H9 (cell line): ENCODE measurements at regions not wholly inside any gene's neighbourhood (a gene's known extent, or its start where the extent isn't known, plus 50 kb on each side); places are given as distances from the start of the nearest gene placed in this dataset.

Source experiments
- DNase-seq: peaks from one replicate; pipeline ENCODE4 v3.0.0-alpha.2; 2017
- H2AFZ ChIP-seq: one replicate; pipeline ENCODE4 v1.6.1; 2013; ENCODE audit warnings: mild to moderate bottlenecking, low read length, control low read depth, moderate library complexity
- H2AK5ac ChIP-seq: 2 replicates; pipeline ENCODE4 v1.6.1; 2013; ENCODE audit warnings: low read length, control low read depth, mixed read lengths; ENCODE audit not compliant: insufficient read length
- H2BK120ac ChIP-seq: one replicate; pipeline ENCODE4 v1.6.1; 2013; ENCODE audit warnings: low read depth, mild to moderate bottlenecking, low read length, control low read depth, inconsistent platforms; ENCODE audit not compliant: poor library complexity, severe bottlenecking
- H2BK12ac ChIP-seq: 2 replicates; pipeline ENCODE4 v1.6.1; 2013; ENCODE audit warnings: low read length, control low read depth, mixed read lengths, low read depth; ENCODE audit not compliant: insufficient read length
- H2BK15ac ChIP-seq: 2 replicates; pipeline ENCODE4 v1.6.1; 2013; ENCODE audit warnings: low read depth, low read length, control low read depth
- H2BK20ac ChIP-seq: one replicate; pipeline ENCODE4 v1.6.1; 2013; ENCODE audit warnings: low read depth, mild to moderate bottlenecking, low read length, control low read depth, inconsistent platforms; ENCODE audit not compliant: poor library complexity, severe bottlenecking
- H2BK5ac ChIP-seq: 2 replicates; pipeline ENCODE4 v1.6.1; 2013; ENCODE audit warnings: low read length, control low read depth, mixed read lengths; ENCODE audit not compliant: insufficient read length
- H3K14ac ChIP-seq: 2 replicates; pipeline ENCODE4 v1.6.1; 2013; ENCODE audit warnings: low read length, control low read depth; ENCODE audit not compliant: insufficient read depth
- H3K18ac ChIP-seq: 2 replicates; pipeline ENCODE4 v1.6.1; 2013; ENCODE audit warnings: low read depth, mild to moderate bottlenecking, mixed read lengths, low read length, control low read depth; ENCODE audit not compliant: insufficient read length
- H3K23ac ChIP-seq: 2 replicates; pipeline ENCODE4 v1.6.1; 2013; ENCODE audit warnings: low read length, control low read depth, mixed read lengths, low read depth; ENCODE audit not compliant: insufficient read length
- H3K23me2 ChIP-seq: 2 replicates; pipeline ENCODE4 v1.6.1; 2013; ENCODE audit warnings: low read depth, mild to moderate bottlenecking, mixed read lengths, low read length, control low read depth; ENCODE audit not compliant: insufficient read length, poor library complexity, severe bottlenecking
- H3K27ac ChIP-seq: 2 replicates; pipeline ENCODE4 v1.5.1; 2013; ENCODE audit warnings: low read length, control low read depth, mixed read lengths, low read depth; ENCODE audit not compliant: insufficient read length
- H3K27me3 ChIP-seq: 2 replicates; pipeline ENCODE4 v1.6.1; 2013; ENCODE audit warnings: low read length, control low read depth, inconsistent platforms; ENCODE audit not compliant: insufficient read depth
- H3K4ac ChIP-seq: 2 replicates; pipeline ENCODE4 v1.6.1; 2013; ENCODE audit warnings: low read depth, mild to moderate bottlenecking, control low read depth, inconsistent platforms, low read length, moderate library complexity
- H3K4me1 ChIP-seq: 2 replicates; pipeline ENCODE4 v1.6.1; 2013; ENCODE audit warnings: low read length, control low read depth, inconsistent platforms; ENCODE audit not compliant: insufficient read depth
- H3K4me2 ChIP-seq: 2 replicates; pipeline ENCODE4 v1.6.1; 2013; ENCODE audit warnings: low read length, control low read depth, mixed read lengths; ENCODE audit not compliant: insufficient read length, insufficient read depth
- H3K56ac ChIP-seq: 2 replicates; pipeline ENCODE4 v1.6.1; 2013; ENCODE audit warnings: low read depth, mild to moderate bottlenecking, mixed read lengths, low read length, control low read depth; ENCODE audit not compliant: insufficient read length
- H3K79me1 ChIP-seq: 2 replicates; pipeline ENCODE4 v1.6.1; 2013; ENCODE audit warnings: low read depth, mild to moderate bottlenecking, moderate library complexity, low read length, control low read depth, inconsistent platforms; ENCODE audit not compliant: insufficient read depth, poor library complexity, severe bottlenecking
- H3K79me2 ChIP-seq: 2 replicates; pipeline ENCODE4 v1.6.1; 2013; ENCODE audit warnings: low read length, control low read depth, inconsistent platforms; ENCODE audit not compliant: insufficient read depth
- H3K9ac ChIP-seq: 2 replicates; pipeline ENCODE4 v1.6.1; 2013; ENCODE audit warnings: low read length, control low read depth, mixed read lengths; ENCODE audit not compliant: insufficient read length; ENCODE audit errors: extremely low read depth
- H3K9me3 ChIP-seq: one replicate; pipeline ENCODE4 v1.6.1; 2013; ENCODE audit warnings: low read depth, low read length, inconsistent platforms; ENCODE audit not compliant: control insufficient read depth
- H3T11ph ChIP-seq: one replicate; pipeline ENCODE4 v1.6.1; 2013; ENCODE audit warnings: mild to moderate bottlenecking, low read length, control low read depth, inconsistent platforms
- H4K20me1 ChIP-seq: one replicate; pipeline ENCODE4 v1.6.1; 2013; ENCODE audit not compliant: control insufficient read depth, insufficient read length, insufficient read depth
- H4K5ac ChIP-seq: 2 replicates; pipeline ENCODE4 v1.6.1; 2013; ENCODE audit warnings: low read depth, mild to moderate bottlenecking, mixed read lengths, low read length, control low read depth; ENCODE audit not compliant: insufficient read length
- H4K8ac ChIP-seq: replicated peaks from 2 replicates; pipeline ENCODE4 v1.6.1; 2013; ENCODE audit warnings: low read length, control low read depth, mixed read lengths, low read depth; ENCODE audit not compliant: insufficient read length
- H4K91ac ChIP-seq: 2 replicates; pipeline ENCODE4 v1.6.1; 2013; ENCODE audit warnings: low read depth, mild to moderate bottlenecking, moderate library complexity, mixed read lengths, low read length, control low read depth; ENCODE audit not compliant: insufficient read length
- H3K27ac Mint-ChIP-seq, 3 experiments: 2 replicates in 2 of 3; 3 replicates in 1 of 3; pipeline ENCODE4 v1.8.0; 2020 to 2021; ENCODE audit warnings: mixed read lengths in 3 of 3, mild to moderate bottlenecking in 1 of 3, moderate library complexity in 1 of 3
- H3K27me3 Mint-ChIP-seq: 2 replicates; pipeline ENCODE4 v1.8.0; 2021; ENCODE audit warnings: low read depth, mild to moderate bottlenecking, moderate library complexity, mixed read lengths
- H3K36me3 Mint-ChIP-seq, 3 experiments: 2 replicates in 2 of 3; 3 replicates in 1 of 3; pipeline ENCODE4 v1.8.0; 2020 to 2021; ENCODE audit warnings: low read depth in 3 of 3, mixed read lengths in 3 of 3; ENCODE audit not compliant: insufficient read depth in 1 of 3
- H3K4me1 Mint-ChIP-seq, 2 experiments: 2 replicates each; pipeline ENCODE4 v1.8.0; 2020; ENCODE audit warnings: mixed read lengths in 2 of 2
- H3K4me3 Mint-ChIP-seq, 2 experiments: 2 replicates in 1 of 2; 3 replicates in 1 of 2; pipeline ENCODE4 v1.8.0; 2020 to 2021; ENCODE audit warnings: mild to moderate bottlenecking in 2 of 2, mixed read lengths in 2 of 2, moderate library complexity in 1 of 2
- H3K9me3 Mint-ChIP-seq, 2 experiments: 2 replicates in 1 of 2; 3 replicates in 1 of 2; pipeline ENCODE4 v1.8.0; 2020; ENCODE audit warnings: mild to moderate bottlenecking in 2 of 2, mixed read lengths in 2 of 2, moderate library complexity in 1 of 2
- CTCF ChIP-seq: fragments of 200-600 bp; sonication (generic); conservative IDR thresholded peaks from 3 replicates; pipeline ENCODE4 v1.8.0; 2021; ENCODE audit warnings: antibody characterized with exemption, mild to moderate bottlenecking
- WGBS: extraction: QIAGEN DNeasy Blood & Tissue Kit; methylation state at CpG from one replicate; pipeline ENCODE4 v1.1.7; 2013; ENCODE audit warnings: missing lambda C conversion rate, low lambda C conversion rate, mixed read lengths; ENCODE audit not compliant: insufficient read length; ENCODE audit errors: extremely low coverage; 5-methylcytosine and 5-hydroxymethylcytosine counted together

- H3K23me2 ChIP-seq = no peaks in the 10 kb centered on the region
- Mint-ChIP-seq H3K4me1 (no peaks in the 10 kb centered on the region), H3K27me3 (no peaks in the 10 kb centered on the region), H3K4me3 (no peak overlapping the region), H3K36me3 (peaks cover 0 to 5% (median 4%) of the 10 kb centered on the region in 3 experiments; a peak in 2 of 7 replicates), H3K27ac (no peak overlapping the region), H3K9me3 (peaks cover 7 to 13% of the 10 kb centered on the region in 2 experiments; a peak in 4 of 5 replicates)
- no peak overlapping the region for H2BK20ac ChIP-seq
- no peaks in the 10 kb centered on the region for H4K20me1 ChIP-seq
- H3K14ac ChIP-seq = no peak overlapping the region
- no peak for DNase-seq
- H3K18ac ChIP-seq = no peak overlapping the region
- H3T11ph ChIP-seq = no peak overlapping the region
- no peak overlapping the region for H2BK120ac ChIP-seq
- no peak overlapping the region for H2BK5ac ChIP-seq
- no peak overlapping the region for H2AK5ac ChIP-seq
- no peaks in the 10 kb centered on the region for H3K79me1 ChIP-seq
- no peaks in the 10 kb centered on the region for H3K79me2 ChIP-seq
- WGBS = no CpG with 5 or more reads among the region's 5 CpGs
- no peak overlapping the region for H3K23ac ChIP-seq
- H3K9me3 ChIP-seq = peaks cover 6% of the 10 kb centered on the region
- H4K5ac ChIP-seq = no peak overlapping the region
- no peak overlapping the region for H3K9ac ChIP-seq
- no peak overlapping the region for H2BK12ac ChIP-seq
- H3K4ac ChIP-seq = no peak overlapping the region
- no peak overlapping the region for H3K56ac ChIP-seq
- H2BK15ac ChIP-seq = no peak overlapping the region
- H3K27ac ChIP-seq = no peak overlapping the region
- H4K91ac ChIP-seq = no peak overlapping the region
- no peak overlapping the region for H2AFZ ChIP-seq
- no peaks in the 10 kb centered on the region for H3K4me1 ChIP-seq
- H4K8ac ChIP-seq = no peak overlapping the region
- no peak overlapping the region for H3K4me2 ChIP-seq
- TF ChIP-seq CTCF = no peak
- H3K27me3 ChIP-seq = no peaks in the 10 kb centered on the region
Observed at GRCh38 chr9:85444243-85444642, 297.5 kb downstream of the AGTPBP1 start.
